ENCODE measurements at regions not wholly inside any gene's neighbourhood (a gene's known extent, or its start where the extent isn't known, plus 50 kb on each side); places are given as distances from the start of the nearest gene placed in this dataset.

- H3K4me1 Mint-ChIP-seq: no peaks in the 10 kb centered on the region
- no peaks in the 10 kb centered on the region for H3K36me3 Mint-ChIP-seq
- H3K9me3 Mint-ChIP-seq: peaks cover 13% of the 10 kb centered on the region
- H3K4me3 Mint-ChIP-seq: no peak overlapping the region
- no peaks in the 10 kb centered on the region for H3K27me3 Mint-ChIP-seq
- H3K27ac Mint-ChIP-seq: no peak overlapping the region
- ATAC-seq: no peak
Observed at GRCh38 chr14:97777622-97778355, 980.6 kb downstream of the VRK1 start.

- Mint-ChIP-seq H3K9me3 (peaks cover 13% of the 10 kb centered on the region), H3K4me3 (no peak overlapping the region), H3K4me1 (no peaks in the 10 kb centered on the region), H3K27me3 (no peaks in the 10 kb centered on the region), H3K36me3 (no peaks in the 10 kb centered on the region), H3K27ac (no peak overlapping the region)
- ATAC-seq: no peak
Observed at GRCh38 chr14:97779140-97779539, 982.0 kb downstream of the VRK1 start.

GRCh38 chr14:97780804-97781203 lies 983.6 kb downstream of the VRK1 start:
- Mint-ChIP-seq H3K27me3 (no peaks in the 10 kb centered on the region), H3K9me3 (peaks cover 10% of the 10 kb centered on the region), H3K4me1 (no peaks in the 10 kb centered on the region), H3K36me3 (no peaks in the 10 kb centered on the region), H3K27ac (no peak overlapping the region), H3K4me3 (no peak overlapping the region)
- no peak for ATAC-seq

- Mint-ChIP-seq H3K27ac (no peak overlapping the region), H3K9me3 (peaks cover 9% of the 10 kb centered on the region), H3K36me3 (no peaks in the 10 kb centered on the region), H3K4me3 (no peak overlapping the region), H3K27me3 (no peaks in the 10 kb centered on the region), H3K4me1 (no peaks in the 10 kb centered on the region)
- no peak for ATAC-seq
Observed at GRCh38 chr14:97781961-97782360, 984.8 kb downstream of the VRK1 start.

GRCh38 chr14:97782871-97783414 lies 985.8 kb downstream of the VRK1 start:
- Mint-ChIP-seq H3K4me3 (no peak overlapping the region), H3K36me3 (no peaks in the 10 kb centered on the region), H3K4me1 (no peaks in the 10 kb centered on the region), H3K27me3 (no peaks in the 10 kb centered on the region), H3K27ac (no peak overlapping the region), H3K9me3 (peaks cover 9% of the 10 kb centered on the region)
- no peak for ATAC-seq

GRCh38 chr14:97785495-97785894 lies 988.3 kb downstream of the VRK1 start:
- Mint-ChIP-seq H3K36me3 (no peaks in the 10 kb centered on the region), H3K27me3 (no peaks in the 10 kb centered on the region), H3K27ac (no peak overlapping the region), H3K9me3 (peaks cover 5% of the 10 kb centered on the region), H3K4me3 (no peak overlapping the region), H3K4me1 (no peaks in the 10 kb centered on the region)
- ATAC-seq: no peak

- Mint-ChIP-seq H3K27ac (no peak overlapping the region), H3K36me3 (no peaks in the 10 kb centered on the region), H3K9me3 (peaks cover 3% of the 10 kb centered on the region), H3K4me3 (no peak overlapping the region), H3K27me3 (no peaks in the 10 kb centered on the region), H3K4me1 (no peaks in the 10 kb centered on the region)
- ATAC-seq: no peak
Observed at GRCh38 chr14:97788364-97788763, 991.2 kb downstream of the VRK1 start.

- Mint-ChIP-seq H3K27me3 (no peaks in the 10 kb centered on the region), H3K9me3 (peaks cover 3% of the 10 kb centered on the region), H3K36me3 (no peaks in the 10 kb centered on the region), H3K27ac (no peak overlapping the region), H3K4me3 (no peak overlapping the region), H3K4me1 (no peaks in the 10 kb centered on the region)
- no peak for ATAC-seq
Observed at GRCh38 chr14:97788846-97789526, 991.8 kb downstream of the VRK1 start.

GRCh38 chr14:97791072-97791471 lies 993.9 kb downstream of the VRK1 start:
- Mint-ChIP-seq H3K36me3 (no peaks in the 10 kb centered on the region), H3K4me1 (no peaks in the 10 kb centered on the region), H3K27ac (no peak overlapping the region), H3K27me3 (no peaks in the 10 kb centered on the region), H3K9me3 (peaks cover 3% of the 10 kb centered on the region), H3K4me3 (no peak overlapping the region)
- ATAC-seq: no peak

GRCh38 chr14:97791906-97792305 lies 994.7 kb downstream of the VRK1 start:
- Mint-ChIP-seq H3K27me3 (no peaks in the 10 kb centered on the region), H3K9me3 (peaks cover 3% of the 10 kb centered on the region), H3K4me1 (no peaks in the 10 kb centered on the region), H3K36me3 (no peaks in the 10 kb centered on the region), H3K27ac (no peak overlapping the region), H3K4me3 (no peak overlapping the region)
- no peak for ATAC-seq

- no peak overlapping the region for H3K27ac Mint-ChIP-seq
- H3K36me3 Mint-ChIP-seq: no peaks in the 10 kb centered on the region
- ATAC-seq: no peak
- no peak overlapping the region for H3K4me3 Mint-ChIP-seq
- H3K27me3 Mint-ChIP-seq: no peaks in the 10 kb centered on the region
- H3K4me1 Mint-ChIP-seq: no peaks in the 10 kb centered on the region
- H3K9me3 Mint-ChIP-seq: peaks cover 3% of the 10 kb centered on the region
Observed at GRCh38 chr14:97796511-97796910, 999.3 kb downstream of the VRK1 start.

- Mint-ChIP-seq H3K4me3 (no peak overlapping the region), H3K27ac (no peak overlapping the region)
Observed at GRCh38 chr14:97798176-97798575, 1001.0 kb downstream of the VRK1 start.

GRCh38 chr14:97802430-97803373 lies 1005.5 kb downstream of the VRK1 start:
- H3K36me3 Mint-ChIP-seq: no peaks in the 10 kb centered on the region
- no peak overlapping the region for H3K27ac Mint-ChIP-seq

More at GRCh38 chr14:97798176-97798575, 1001.0 kb downstream of the VRK1 start:
- Mint-ChIP-seq H3K27me3 (no peaks in the 10 kb centered on the region), H3K36me3 (no peaks in the 10 kb centered on the region), H3K9me3 (no peaks in the 10 kb centered on the region), H3K4me1 (no peaks in the 10 kb centered on the region)
- ATAC-seq: no peak

GRCh38 chr14:97804056-97804455 lies 1006.9 kb downstream of the VRK1 start:
- Mint-ChIP-seq H3K4me1 (no peaks in the 10 kb centered on the region), H3K27ac (no peak overlapping the region), H3K36me3 (no peaks in the 10 kb centered on the region), H3K27me3 (no peaks in the 10 kb centered on the region), H3K9me3 (peaks cover under 1% of the 10 kb centered on the region), H3K4me3 (no peak overlapping the region)
- no peak for ATAC-seq

More at GRCh38 chr14:97802430-97803373, 1005.5 kb downstream of the VRK1 start:
- Mint-ChIP-seq H3K4me3 (no peak overlapping the region), H3K27me3 (no peaks in the 10 kb centered on the region), H3K9me3 (no peaks in the 10 kb centered on the region), H3K4me1 (no peaks in the 10 kb centered on the region)
- no peak for ATAC-seq

- Mint-ChIP-seq H3K36me3 (no peaks in the 10 kb centered on the region), H3K4me1 (no peaks in the 10 kb centered on the region), H3K27me3 (no peaks in the 10 kb centered on the region), H3K4me3 (no peak overlapping the region), H3K9me3 (peaks cover 7% of the 10 kb centered on the region), H3K27ac (no peak overlapping the region)
- no peak for ATAC-seq
Observed at GRCh38 chr14:97806891-97807290, 1009.7 kb downstream of the VRK1 start.

All from stimulated activated memory B cell treated with anti-CD40 and anti-IgM and Interleukin-4, amounts not matched to agents 10 μg/mL and 1 μg/mL and 100 μg/mL, for 72 hours (primary cell).